Activated CD4-positive, alpha-beta T cell treated with anti-CD3 and anti-CD28 coated beads, Interleukin-2, amount 50 U/mL, for 16 hours (primary cell): ENCODE measurements at regions not wholly inside any gene's neighbourhood (a gene's known extent, or its start where the extent isn't known, plus 50 kb on each side); places are given as distances from the start of the nearest gene placed in this dataset.
A peak's percentile ranks its signal among the peaks of the same experiment; 100 is the strongest.
"Not testable (repeated sequence)": the region's sequence is repeated elsewhere in the genome, so short reads cannot be mapped to it uniquely, and the experiment has no call there.

Source experiments
- DNase-seq: peaks from one replicate; pipeline ENCODE4 v3.0.0-alpha.2; 2020

DNA sequence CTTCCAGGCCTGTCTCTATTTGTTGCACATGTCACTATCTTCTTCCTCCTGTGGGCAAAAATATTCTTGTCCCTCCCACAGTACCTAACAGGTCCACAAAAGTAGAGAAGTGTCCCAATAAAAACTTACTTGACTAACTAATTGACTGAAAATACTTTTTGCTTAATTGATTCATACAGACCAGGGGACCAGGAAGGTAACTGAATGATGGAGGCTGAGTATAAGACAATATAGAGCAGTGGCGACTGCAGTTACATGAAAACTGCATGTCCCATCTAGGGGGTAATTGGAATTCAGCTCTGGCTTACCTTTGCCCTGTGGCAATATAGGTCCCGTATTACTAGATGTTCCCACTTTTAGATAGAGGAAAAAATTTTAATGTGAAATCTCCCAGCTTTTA is 112.9 kb upstream of the CREB1 start:
- no peak for DNase-seq

DNA sequence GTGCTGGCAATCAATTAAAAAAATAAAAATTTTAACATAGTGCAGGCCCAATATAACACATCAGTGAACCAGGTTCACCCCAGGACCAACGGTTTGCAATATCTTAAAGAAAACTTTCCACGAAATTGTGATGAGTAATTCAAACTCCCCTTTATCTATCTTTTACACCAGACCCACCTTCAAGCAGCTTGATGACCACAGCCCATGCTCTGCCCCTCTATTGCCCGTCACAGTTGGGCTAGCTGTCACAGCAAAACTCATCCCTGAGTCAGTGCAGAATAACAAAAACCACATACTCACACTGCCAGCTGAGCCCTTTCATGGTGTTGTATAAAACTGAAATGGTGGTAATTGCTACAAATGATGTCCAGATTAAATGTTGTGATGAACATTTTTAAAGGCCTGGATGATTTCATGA is 112.5 kb upstream of the CREB1 start:
- DNase-seq: no peak

DNA sequence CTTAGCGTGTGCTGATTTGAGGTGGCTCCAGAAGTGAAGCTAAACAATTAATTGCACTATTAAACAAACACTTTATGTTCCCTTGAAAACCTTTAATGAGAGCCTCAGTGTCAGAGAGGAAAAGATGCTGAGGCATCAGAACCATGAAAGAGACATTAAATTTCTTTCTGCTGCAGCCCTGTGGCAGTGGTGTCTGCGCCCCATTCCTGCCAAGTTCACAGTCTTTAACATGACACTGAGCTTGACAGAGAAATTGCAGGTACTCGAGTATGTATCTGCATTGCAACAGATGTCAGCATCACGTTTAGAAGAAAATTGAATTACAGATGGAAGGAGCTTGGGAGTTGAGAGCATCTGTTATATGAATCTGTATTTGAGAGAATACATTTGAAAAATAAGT is 111.3 kb upstream of the CREB1 start:
- DNase-seq: no peak

DNA sequence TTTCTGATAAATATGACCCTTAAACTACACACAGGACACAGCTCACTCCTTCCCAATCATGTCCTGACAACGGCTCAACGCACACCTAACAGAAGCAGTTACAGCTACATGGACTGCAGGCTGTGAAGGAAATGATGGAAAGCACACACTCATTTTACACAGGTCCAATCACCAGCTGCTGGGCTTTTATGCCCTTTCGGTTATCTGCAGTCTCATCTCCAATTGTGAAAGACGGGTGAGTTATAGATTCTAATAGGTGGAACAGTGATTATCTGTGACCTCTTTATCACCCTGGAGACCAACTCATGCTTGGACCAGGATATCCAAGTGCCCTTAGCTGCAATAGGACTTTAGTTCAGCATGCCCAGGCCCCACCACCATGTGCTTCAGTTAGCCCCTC is 110.4 kb upstream of the CREB1 start:
- no peak for DNase-seq

DNA sequence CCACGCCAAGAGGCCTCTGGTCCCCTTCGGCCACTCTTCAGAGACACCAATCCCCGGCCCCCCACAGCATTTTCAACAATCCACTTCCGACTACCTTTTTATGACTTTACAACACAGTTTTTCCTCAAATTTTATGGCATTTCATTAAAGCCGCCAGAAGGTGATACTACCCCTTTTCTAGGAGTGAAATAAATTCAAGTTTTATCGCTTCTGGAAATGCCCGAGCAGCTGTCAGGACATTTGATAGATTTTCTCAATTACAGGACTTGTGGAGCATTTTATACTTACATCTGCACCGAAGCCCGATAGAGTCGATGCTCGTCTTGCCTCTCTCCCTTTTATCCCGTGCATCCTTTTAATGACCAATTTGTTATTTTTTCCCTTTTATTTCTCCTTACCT is 108.1 kb upstream of the CREB1 start:
- DNase-seq: no peak

DNA sequence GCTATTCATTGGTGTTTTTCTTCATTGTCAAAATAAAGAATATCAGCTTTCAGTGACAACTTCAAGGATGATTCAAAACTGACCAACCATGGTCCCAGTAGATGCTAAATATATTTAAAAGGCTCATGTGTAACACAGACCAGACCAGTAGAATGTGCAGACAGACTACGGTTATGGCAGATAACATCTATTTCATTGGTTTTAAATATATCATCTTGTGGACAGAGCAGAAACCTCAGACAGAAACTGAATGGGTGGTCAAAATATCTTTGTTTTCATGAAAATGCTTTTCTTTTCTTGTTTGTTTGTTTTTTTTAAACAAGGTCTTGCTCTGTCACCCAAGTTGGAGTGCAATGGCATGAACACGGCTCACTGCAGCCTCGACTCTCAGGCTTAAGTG is 107.4 kb upstream of the CREB1 start:
- no peak for DNase-seq

DNA sequence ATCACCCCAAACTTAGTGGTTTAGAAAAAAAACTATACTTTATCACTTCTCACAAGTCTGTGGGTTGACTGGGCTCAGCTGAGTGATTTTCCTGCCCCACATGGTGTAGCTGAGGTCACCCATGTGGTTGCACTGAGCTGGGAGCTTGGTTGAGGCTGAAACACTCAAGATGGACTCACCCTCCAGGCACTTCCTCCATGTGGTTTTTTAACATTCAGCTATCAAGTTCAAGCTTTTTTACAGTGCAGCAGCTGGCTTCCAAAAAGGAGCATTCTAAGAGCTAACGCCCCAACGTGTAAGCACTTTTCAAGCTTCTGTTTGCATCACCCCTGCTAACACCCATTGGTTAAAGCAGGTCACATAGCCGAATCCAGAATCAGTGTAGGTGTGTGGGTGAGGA is 105.9 kb upstream of the CREB1 start:
- peak; percentile 67 for DNase-seq

DNA sequence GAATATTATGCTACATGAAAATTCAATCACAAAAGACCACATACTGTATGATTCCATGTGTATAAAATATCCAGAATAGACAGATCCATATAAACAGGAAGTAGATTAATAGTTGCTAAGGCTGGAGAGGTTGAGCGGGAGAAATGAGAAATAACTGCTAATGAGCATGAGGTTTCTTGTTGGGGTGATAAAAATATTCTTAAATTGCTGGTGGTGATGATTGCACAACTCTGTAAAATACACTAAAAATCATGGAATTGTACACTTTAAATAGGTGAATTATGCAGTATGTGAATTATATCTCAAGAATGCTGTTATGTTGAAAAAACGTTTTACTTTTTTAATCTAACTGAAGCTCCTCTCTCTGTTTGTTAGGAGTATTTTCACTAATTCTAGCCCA is 101.8 kb upstream of the CREB1 start:
- DNase-seq: no peak

DNA sequence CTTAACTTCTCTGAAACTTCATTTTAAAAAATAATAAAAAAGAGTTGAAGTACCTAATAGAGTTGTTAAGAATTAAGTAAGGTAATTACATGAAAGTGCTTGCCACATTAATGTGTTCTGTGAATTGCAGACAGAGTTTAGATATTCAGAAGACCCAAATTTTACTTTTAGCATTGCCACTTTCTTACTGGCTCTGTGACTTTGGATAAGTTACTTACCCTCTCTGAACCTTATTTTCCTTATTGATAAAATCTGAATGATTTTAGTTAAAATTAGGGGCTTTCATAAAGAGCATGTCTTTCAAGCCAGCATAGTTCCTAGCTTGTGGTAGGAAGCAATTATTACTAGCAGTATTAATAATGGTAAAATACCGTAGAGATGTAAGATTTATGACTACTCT is 101.2 kb upstream of the CREB1 start:
- DNase-seq: no peak

DNA sequence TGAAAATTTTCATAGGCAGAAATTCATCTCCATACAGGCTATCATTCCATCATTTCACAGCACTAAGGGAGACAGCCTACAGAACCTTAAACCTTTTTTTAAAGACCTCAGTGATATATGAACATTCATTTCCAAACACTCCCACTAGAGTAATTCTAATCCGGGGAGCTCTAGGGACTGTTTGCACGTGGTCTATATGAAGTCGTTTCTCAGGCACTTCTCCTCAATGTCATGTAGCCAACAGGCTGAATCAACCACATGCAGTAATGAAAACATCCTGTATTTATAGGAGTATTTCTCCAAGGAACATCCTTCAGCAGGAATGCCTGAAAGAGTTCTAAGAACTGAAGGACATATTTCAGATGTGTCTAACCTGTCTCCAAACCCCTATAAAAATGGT is 97.3 kb upstream of the CREB1 start:
- DNase-seq: no peak

DNA sequence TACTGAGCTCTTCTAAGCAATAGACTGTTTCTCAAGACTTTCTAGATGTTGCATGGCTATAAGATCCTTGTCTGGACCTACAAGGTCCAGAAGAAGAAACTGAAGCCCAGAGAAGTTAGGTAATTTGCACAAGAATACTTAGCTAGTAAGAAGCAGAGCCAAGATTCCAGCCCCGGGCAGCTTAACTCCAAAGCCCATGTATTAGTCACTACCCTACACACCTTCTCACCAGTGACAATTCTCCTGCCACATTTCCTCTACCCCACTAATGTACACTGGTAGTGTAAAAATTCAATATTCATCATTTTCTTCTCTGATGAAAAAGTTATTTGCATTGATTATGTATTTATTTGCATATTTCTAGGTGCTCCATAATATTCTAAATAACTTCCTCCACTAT is 95.5 kb upstream of the CREB1 start:
- no peak for DNase-seq

DNA sequence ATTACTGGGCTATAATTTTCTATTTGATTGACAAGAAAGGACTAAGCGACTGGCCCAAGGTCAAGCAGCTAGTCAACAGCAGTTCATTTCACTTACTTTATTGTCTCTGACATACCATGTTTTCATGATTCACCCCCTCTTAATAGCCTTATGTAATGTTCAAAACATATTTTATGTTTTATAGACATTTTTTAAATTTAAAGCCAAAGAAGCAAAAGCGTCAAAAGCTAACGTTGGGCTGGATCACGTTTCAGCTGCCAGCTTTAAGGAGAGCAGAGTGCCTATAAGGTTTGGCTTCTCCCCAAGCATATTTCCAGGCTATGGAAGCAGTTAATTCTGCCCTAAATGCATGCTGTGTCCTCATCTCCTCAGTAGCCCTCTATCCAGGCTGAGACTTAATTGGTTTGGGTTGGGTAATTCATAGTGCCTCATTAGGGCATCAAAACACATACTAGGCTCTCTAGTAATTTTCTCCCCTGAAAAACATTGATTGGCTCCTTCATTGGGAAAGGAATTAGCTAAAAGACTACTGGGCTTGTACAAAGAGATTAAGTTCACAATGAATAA is 94.8 kb upstream of the CREB1 start:
- DNase-seq: no peak

DNA sequence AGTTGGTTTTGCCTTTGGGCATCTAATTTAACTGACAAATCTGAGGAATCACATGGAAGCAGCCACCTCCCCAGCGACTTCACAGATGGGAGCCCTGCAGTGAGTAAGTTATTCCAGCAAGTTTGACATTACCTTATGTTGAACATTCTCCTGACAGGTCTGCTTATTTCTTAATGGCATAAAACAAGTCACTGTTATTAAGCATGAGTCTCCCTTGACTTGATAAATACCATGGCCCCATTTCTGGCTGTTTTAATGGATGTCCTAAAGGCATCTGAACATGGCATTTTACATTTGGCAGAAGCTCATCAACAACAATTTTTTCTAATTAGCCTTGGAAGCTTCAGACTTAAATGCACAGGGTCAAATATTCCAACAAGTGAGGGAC is 92.6 kb upstream of the CREB1 start:
- no peak for DNase-seq

DNA sequence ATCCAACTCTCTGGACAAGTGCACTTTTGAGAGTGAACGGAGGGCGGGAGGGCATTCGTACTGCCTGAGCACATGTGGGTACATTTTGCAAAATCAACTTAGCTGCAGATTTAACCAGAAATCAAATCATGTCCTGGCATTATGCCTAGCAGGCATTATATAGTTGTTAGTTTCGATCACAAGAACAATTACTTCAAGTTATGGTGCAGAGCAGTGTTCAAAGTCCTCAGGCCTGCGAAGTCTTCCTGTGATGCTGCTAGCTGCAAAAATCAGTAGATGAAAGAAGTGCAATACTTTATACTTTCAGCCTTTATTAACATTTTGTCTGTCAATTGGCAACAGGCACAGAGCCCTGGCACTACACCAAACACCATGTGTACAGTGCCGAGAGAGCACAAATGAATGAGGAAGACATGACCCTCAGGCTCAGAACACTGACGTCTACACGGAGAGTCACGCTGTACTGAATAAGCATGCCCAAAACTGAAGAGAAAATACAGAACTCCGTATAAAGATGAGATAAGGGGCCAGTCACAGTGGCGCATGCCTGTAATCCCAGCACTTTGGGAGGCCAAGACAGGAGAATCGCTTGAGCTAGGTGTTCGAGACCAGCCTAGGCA is 92.1 kb upstream of the CREB1 start:
- no peak for DNase-seq

DNA sequence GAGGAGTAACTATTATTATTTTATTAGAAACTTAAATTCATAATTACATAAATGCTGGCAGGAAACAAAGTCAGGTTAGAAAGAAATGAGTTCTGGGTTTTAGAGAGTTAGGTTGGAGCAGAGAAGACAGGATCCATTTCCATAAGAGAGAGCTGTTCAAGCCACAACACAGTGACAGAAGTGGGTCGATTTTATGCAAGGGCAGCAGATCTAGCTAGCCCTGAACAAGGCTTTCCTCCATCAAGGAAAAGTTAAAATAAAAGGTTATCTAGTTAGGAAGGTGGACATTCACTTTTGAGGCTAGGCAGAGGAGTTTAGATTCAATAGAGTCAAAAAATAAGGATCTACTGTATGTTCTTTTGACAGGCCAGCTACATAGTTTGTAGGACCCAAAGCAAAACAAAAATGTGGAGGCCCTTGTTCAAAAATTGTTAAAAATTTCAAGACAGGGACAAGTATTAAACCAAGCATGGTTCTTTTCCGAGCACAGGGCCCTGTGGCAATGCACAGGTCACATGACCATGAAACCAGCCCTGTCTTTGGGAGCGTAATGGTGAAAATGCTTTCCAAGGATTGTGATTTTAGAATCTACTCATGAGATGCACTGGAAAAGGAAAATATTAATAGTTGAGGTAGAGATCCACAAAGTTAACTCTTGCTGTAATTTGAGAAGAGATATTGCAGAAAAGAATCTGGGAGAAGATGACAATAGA is 91.2 kb upstream of the CREB1 start:
- no peak for DNase-seq

DNA sequence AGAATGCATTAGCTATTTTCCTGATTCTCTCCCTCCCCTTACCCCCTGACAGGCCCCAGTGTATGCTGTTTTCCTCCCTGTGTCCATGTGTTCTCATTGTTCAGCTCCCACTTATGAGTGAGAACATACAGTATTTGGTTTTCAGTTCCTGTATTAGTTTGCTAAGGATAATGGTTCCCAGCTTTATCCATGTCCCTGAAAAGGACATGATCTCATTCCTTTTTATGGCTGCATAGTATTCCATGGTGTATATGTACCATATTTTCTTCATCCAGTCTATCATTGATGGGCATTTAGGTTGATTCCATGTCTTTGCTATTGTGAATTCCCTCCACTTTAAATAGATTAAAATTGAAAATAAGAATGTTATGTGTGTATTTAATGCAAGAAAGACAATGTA is 89.9 kb upstream of the CREB1 start:
- not testable (repeated sequence) for DNase-seq

DNA sequence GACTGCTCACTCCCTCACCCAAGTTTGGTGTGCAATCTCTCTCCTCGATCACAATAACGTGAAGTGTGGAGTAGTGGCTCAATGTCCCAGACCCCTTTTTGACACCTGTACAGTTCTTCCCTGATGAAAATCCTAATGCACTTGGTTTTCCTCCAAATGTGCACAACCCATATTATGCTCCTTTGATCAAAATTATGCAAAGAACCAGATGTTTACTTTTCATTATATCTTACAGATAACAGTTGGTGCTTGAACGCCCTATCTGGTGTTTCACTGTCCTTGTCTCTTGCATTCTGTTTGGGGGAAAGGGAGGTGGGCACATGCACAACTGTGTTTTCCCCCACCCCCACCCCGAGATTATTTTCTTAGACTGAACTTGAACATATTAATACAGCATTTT is 85.0 kb upstream of the CREB1 start:
- no peak for DNase-seq

DNA sequence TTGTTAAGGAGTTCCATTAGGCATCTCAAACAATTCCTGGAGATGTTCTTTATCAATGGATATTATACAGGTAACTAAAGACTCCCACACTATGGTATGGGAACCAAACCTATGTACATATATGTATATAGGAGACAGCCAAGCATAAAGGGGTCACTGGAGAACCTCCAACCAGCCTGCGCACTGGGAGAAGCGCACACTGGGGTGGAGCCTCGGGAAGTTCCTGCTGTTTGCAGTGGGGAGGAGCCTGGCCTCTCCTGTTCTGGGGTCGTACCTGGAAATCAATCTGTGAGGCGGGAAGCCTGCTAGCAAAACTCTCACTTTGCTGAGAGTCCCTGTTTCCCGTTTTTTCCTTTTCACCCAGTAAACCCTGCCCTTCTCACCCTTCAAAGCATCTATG is 83.1 kb upstream of the CREB1 start:
- no peak for DNase-seq

DNA sequence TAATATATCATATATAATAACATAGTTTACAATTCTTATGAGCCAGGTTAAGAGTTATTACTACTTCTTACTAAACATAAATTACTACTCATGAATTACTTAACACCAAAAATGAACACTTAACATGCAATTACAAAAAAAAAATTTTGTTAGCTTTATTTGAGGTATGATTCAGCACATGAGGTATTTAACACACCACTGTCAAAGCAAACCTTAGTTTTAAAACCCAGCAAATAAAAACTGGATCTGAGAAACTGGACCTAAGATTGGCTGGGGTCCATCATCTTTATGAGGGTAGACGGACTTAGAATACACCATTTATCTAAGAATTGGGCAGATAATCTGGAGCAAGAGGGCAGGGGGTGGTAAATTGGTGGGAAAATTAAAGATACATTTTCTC is 81.8 kb upstream of the CREB1 start:
- DNase-seq: no peak

DNA sequence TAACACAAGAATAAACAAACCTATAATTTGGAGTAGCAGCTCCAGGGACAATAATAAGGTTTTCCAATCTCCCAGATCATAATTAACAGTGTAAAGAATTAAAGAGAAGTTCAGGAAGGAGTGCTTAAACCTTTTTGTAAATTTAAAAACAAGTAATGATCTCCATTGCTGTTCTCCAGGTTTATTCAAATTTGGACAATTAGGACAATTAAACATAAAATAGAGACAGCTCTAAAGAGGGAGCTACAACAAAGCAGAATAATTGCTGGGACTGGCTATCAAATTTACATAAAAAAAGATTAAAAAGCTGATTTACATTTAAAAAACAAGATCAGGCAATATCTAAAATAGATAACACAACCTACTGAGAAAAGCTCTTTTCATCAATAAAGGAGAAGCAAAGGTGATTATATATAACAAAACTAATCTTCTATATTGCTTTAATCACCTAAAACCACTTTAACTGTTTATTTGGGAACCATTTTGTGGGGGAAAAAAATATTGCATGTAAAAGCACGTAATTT is 80.1 kb upstream of the CREB1 start:
- no peak for DNase-seq

DNA sequence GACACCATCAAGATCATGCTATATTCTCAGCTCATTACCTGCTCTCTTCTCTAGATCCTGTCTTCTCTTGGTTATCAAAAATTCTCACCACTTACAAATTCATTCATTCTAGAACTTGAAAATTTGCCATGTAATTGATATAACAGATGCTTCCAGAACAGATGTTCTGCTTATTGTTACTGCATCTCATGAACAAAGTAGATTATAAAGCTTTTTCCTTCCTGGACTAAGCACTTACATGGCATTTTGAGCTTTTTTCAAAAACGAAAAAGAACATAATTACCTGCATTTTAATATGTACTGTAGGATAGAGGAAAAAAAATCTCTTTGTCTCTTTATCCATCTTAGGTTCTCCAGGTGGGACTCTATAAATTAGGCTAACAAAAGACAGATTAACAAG is 79.6 kb upstream of the CREB1 start:
- DNase-seq: no peak

DNA sequence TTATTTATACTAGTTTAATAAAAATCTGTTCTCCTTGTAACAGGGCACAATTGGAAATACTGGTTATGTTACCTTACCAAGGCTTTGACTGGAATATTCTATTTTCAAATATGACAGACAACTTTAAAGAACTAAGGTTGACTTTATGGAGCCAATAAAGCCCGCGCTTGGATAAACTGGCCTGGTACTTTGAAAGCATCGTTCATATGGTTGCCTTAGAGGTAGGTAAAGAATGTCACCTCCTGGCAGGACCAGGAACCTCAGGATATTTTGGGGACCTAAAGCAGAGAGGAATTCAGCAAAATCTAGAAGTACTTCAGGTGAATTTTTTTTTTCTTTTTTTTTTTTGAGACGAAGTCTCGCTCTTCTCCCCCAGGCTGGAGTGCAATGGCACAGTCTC is 71.2 kb upstream of the CREB1 start:
- DNase-seq: no peak

DNA sequence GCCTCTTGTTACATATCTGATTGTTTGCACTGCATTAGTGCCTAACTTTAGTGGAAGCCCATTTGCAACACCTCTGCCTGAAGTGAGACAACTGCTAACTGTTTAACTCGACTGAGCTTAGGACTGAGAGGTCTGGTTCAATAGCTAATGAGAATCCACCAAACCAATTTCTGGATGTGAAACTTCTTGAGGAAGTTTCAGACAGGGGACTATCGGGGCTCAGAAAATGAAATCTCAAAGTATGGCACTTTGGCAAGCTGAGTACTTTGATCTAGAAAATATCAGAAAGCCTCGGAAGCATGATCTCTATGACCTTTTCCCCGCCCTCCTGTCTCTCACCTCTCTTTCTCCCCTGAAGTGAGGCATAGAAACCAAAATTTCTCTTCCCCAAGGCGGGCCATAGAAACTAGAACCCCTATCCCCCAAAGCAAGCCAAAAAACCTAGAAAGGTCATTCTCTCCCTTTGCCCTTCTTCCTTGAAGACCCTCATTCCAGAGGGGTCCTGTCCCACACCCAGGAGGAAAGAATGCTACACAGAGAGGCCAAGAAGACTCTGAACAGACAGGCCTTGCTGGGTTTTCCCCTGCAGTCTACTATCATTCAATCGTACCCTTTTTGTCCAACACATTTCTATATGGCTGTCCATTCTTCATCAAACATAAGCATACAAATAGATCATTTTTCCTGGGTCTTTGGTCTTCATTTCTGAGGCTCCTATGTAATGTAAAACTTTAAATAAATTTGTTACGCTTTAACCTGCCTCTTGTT is 69.6 kb upstream of the CREB1 start:
- no peak for DNase-seq

DNA sequence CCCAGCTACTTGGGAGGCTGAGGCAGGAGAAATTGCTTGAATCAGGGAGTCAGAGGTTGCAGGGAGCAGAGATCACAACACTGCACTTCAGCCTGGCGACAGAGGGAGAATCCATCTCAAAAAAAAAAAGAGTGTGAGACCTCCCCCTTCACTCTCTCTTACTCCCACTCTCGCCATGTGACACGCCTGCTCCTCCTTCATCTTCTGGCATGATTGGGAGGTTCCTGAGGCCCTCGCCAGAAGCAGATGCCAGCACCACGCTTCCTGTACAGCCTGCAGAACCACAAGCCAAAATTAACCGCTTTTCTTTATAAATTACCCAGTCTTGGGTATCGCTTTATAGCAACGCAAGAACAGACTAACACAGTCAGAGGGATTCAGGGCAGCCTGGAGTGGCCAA is 66.3 kb upstream of the CREB1 start:
- DNase-seq: no peak
